HepG2 (cell line): ENCODE measurements at regions not wholly inside any gene's neighbourhood (a gene's known extent, or its start where the extent isn't known, plus 50 kb on each side); places are given as distances from the start of the nearest gene placed in this dataset.

Experiments
- ATAC-seq: fragments of 200-7000 bp; cut with Tn5 transposase; 3 replicates; pipeline ENCODE4 v1.9.1; 2020; ENCODE audit warnings: mild to moderate bottlenecking, moderate library complexity
- BruUV-seq: library from RNA; stranded (reverse); fragments of 400-500 nt; replicated peaks from 2 replicates; lab custom pipeline; 2021; lab: Mats Ljungman, UMichigan
- CTCF ChIA-PET: fragments of 300-600 bp; formaldehyde crosslinking; extraction: SDS; loops from one replicate; lab custom pipeline; 2021; ENCODE audit warnings: low total read pairs, inconsistent platforms, low intra/inter-chr PET ratio; lab: Yijun Ruan, JAX
- POLR2A ChIA-PET: fragments of 350-600 bp; sonication (Branson Sonifier 250); formaldehyde crosslinking; loops from one replicate; lab custom pipeline; 2020; ENCODE audit warnings: antibody characterized with exemption, inconsistent platforms; lab: Yijun Ruan, JAX
- DNase-seq: peaks from one replicate; pipeline ENCODE4 v3.0.0-alpha.2; 2015; ENCODE audit warnings: low spot score
- FAIRE-seq: peaks from 3 replicates; lab custom pipeline; 2011; peaks lifted over from hg19 to GRCh38; lab: Jason Lieb, UNC
- H2AFZ ChIP-seq: one replicate; pipeline ENCODE4 v1.6.1; 2011; ENCODE audit warnings: low read length, inconsistent platforms
- H3K27ac ChIP-seq: fragments of 300-600 bp; 3 replicates; pipeline ENCODE4 v1.8.0; 2011; ENCODE audit warnings: mixed run types, mild to moderate bottlenecking, mixed read lengths, low read length, inconsistent platforms; ENCODE audit not compliant: insufficient read depth; ENCODE audit errors: extremely low read length
- H3K27me3 ChIP-seq, 2 experiments: fragments of 200-600 bp in 1 of 2; 2 replicates in 1 of 2; 3 replicates in 1 of 2; pipeline versions ENCODE4 v1.6.0 to v1.8.0; 2011; ENCODE audit warnings: low read length in 2 of 2, mild to moderate bottlenecking in 2 of 2, moderate library complexity in 2 of 2, inconsistent platforms in 1 of 2; ENCODE audit not compliant: insufficient read depth in 2 of 2, control insufficient read depth in 1 of 2
- H3K36me3 ChIP-seq, 2 experiments: fragments of 200-600 bp in 1 of 2; replicated peaks in 1 of 2; 2 replicates in 1 of 2; 3 replicates in 1 of 2; pipeline versions ENCODE4 v1.5.1 to v1.8.0; 2011; ENCODE audit warnings: low read length in 2 of 2, inconsistent platforms in 1 of 2; ENCODE audit not compliant: insufficient read depth in 2 of 2, control insufficient read depth in 1 of 2
- H3K4me1 ChIP-seq: 2 replicates; pipeline ENCODE4 v1.5.1; 2012; ENCODE audit warnings: low read length, inconsistent platforms; ENCODE audit not compliant: insufficient read depth
- H3K4me2 ChIP-seq: 2 replicates; pipeline ENCODE4 v1.6.0; 2011; ENCODE audit warnings: low read depth, low read length, inconsistent platforms
- H3K4me3 ChIP-seq, 3 experiments: fragments of 200-600 bp in 1 of 3; sonication (generic), shearing (Covaris generic) in 1 of 3; replicated peaks in 1 of 3; 2 replicates each; pipeline ENCODE4 v1.5.1; 2011 to 2016; ENCODE audit warnings: low read length in 3 of 3, inconsistent platforms in 2 of 3, low read depth in 2 of 3, mild to moderate bottlenecking in 2 of 3, control low read depth in 1 of 3, mixed read lengths in 1 of 3; ENCODE audit not compliant: insufficient read depth in 1 of 3
- H3K79me2 ChIP-seq: one replicate; pipeline ENCODE4 v1.6.1; 2011; ENCODE audit warnings: low read length, inconsistent platforms; ENCODE audit not compliant: insufficient read depth
- H3K9ac ChIP-seq: 2 replicates; pipeline ENCODE4 v1.6.0; 2011; ENCODE audit warnings: mild to moderate bottlenecking, low read depth, low read length, inconsistent platforms; ENCODE audit not compliant: insufficient read depth
- H3K9me3 ChIP-seq: 2 replicates; pipeline ENCODE4 v1.5.1; 2012; ENCODE audit warnings: mild to moderate bottlenecking, low read length
- H4K20me1 ChIP-seq: 2 replicates; pipeline ENCODE4 v1.6.0; 2011; ENCODE audit warnings: inconsistent platforms, mild to moderate bottlenecking, low read length, moderate library complexity; ENCODE audit not compliant: insufficient read depth
- ATF7-NPFF ChIP-seq: sonication (generic); formaldehyde crosslinking; IDR thresholded peaks from 2 replicates; pipeline ENCODE4 v1.8.1; 2023; ENCODE audit warnings: mild to moderate bottlenecking, low read depth, missing genetic modification reagents, moderate library complexity
- FOXP1 ChIP-seq, 2 experiments: fragments of 450-650 bp in 1 of 2; IDR thresholded peaks; 2 replicates each; pipeline ENCODE4 v1.6.1; 2017 to 2018; ENCODE audit warnings: antibody characterized with exemption in 1 of 2
- GABPA ChIP-seq, 2 experiments: IDR thresholded peaks; 2 replicates each; pipeline ENCODE4 v1.6.1; 2011 to 2016; ENCODE audit warnings: low read depth in 2 of 2, low read length in 1 of 2, missing biosample characterization in 1 of 2, missing genetic modification characterization in 1 of 2
- HNRNPLL ChIP-seq: fragments of 200-400 bp; formaldehyde crosslinking; IDR thresholded peaks from 2 replicates; pipeline ENCODE4 v1.6.1; 2017; ENCODE audit warnings: mild to moderate bottlenecking, low read depth, low read length; ENCODE audit not compliant: poor library complexity, severe bottlenecking
- HNRNPUL1 ChIP-seq: fragments of 200-400 bp; formaldehyde crosslinking; IDR thresholded peaks from 2 replicates; pipeline ENCODE4 v1.6.1; 2017; ENCODE audit warnings: low read depth, mild to moderate bottlenecking, low read length, moderate library complexity
- IRX3 ChIP-seq: sonication (generic); formaldehyde crosslinking; IDR thresholded peaks from 2 replicates; pipeline ENCODE4 v1.8.1; 2023; ENCODE audit warnings: mild to moderate bottlenecking, low read depth, missing genetic modification reagents, borderline replicate concordance
- ISL2 ChIP-seq: sonication (generic); formaldehyde crosslinking; IDR thresholded peaks from 2 replicates; pipeline ENCODE4 v1.5.0; 2020; ENCODE audit warnings: missing genetic modification reagents
- MTF2 ChIP-seq: sonication (generic); formaldehyde crosslinking; IDR thresholded peaks from 2 replicates; pipeline ENCODE4 v1.5.0; 2020; ENCODE audit warnings: missing genetic modification reagents, borderline replicate concordance
- NFE2L1 ChIP-seq: sonication (generic); formaldehyde crosslinking; IDR thresholded peaks from 2 replicates; pipeline ENCODE4 v1.4.0; 2020; ENCODE audit warnings: missing genetic modification reagents, mild to moderate bottlenecking, borderline replicate concordance
- PHF21A ChIP-seq: sonication (generic); formaldehyde crosslinking; IDR thresholded peaks from 2 replicates; pipeline ENCODE4 v1.5.0; 2020; ENCODE audit warnings: mild to moderate bottlenecking, missing genetic modification reagents
- SOX6 ChIP-seq, 2 experiments: fragments of 450-650 bp in 1 of 2; sonication (generic) in 1 of 2; formaldehyde crosslinking in 1 of 2; IDR thresholded peaks; 2 replicates each; pipeline versions ENCODE4 v1.4.0 to v1.6.1; 2017 to 2020; ENCODE audit warnings: antibody characterized with exemption in 1 of 2, mild to moderate bottlenecking in 1 of 2, missing genetic modification reagents in 1 of 2
- ZNF207 ChIP-seq: fragments of 450-650 bp; IDR thresholded peaks from 2 replicates; pipeline ENCODE4 v1.6.1; 2016; ENCODE audit warnings: antibody characterized with exemption, borderline replicate concordance
- ZNF367 ChIP-seq: sonication (generic); formaldehyde crosslinking; IDR thresholded peaks from 2 replicates; pipeline ENCODE4 v1.4.0; 2020; ENCODE audit warnings: missing genetic modification reagents, borderline replicate concordance
- ZNF503 ChIP-seq: sonication (generic); formaldehyde crosslinking; IDR thresholded peaks from 2 replicates; pipeline ENCODE4 v1.4.0; 2020; ENCODE audit warnings: missing genetic modification reagents
- ZNF556 ChIP-seq: sonication (generic); formaldehyde crosslinking; IDR thresholded peaks from 2 replicates; pipeline ENCODE4 v1.4.0; 2020; ENCODE audit warnings: mild to moderate bottlenecking, missing genetic modification reagents, borderline replicate concordance
- ZNF660 ChIP-seq: sonication (generic); formaldehyde crosslinking; IDR thresholded peaks from 2 replicates; pipeline ENCODE4 v1.5.1; 2020; ENCODE audit warnings: mild to moderate bottlenecking, low read depth, missing genetic modification reagents, borderline replicate concordance
- ZNF746 ChIP-seq: sonication (generic); formaldehyde crosslinking; IDR thresholded peaks from 2 replicates; pipeline ENCODE4 v1.8.0; 2022; ENCODE audit warnings: mild to moderate bottlenecking, missing genetic modification reagents
- ZNF775 ChIP-seq: sonication (generic); formaldehyde crosslinking; IDR thresholded peaks from 2 replicates; pipeline ENCODE4 v1.4.0; 2020; ENCODE audit warnings: missing genetic modification reagents, mild to moderate bottlenecking, moderate library complexity, borderline replicate concordance
- ZSCAN22 ChIP-seq: sonication (generic); formaldehyde crosslinking; IDR thresholded peaks from 2 replicates; pipeline ENCODE4 v1.4.0; 2020; ENCODE audit warnings: mild to moderate bottlenecking, missing genetic modification reagents
- WGBS: methylation state at CpG from one replicate; pipeline ENCODE4 v1.1.6; 2017; ENCODE audit warnings: low lambda C conversion rate; 5-methylcytosine and 5-hydroxymethylcytosine counted together
- in situ Hi-C: cut with HindIII; loops from 2 replicates; pipeline ENCODE4 v1.10.0; 2017; ENCODE audit warnings: low pct_unique_long_range_greater_than_20kb; ENCODE audit not compliant: extremely low pct_ligation_motif_present
- intact Hi-C: fragments of 100-400 bp; cut with micrococcal nuclease; formaldehyde crosslinking; loops from one replicate; pipeline ENCODE4 v1.10.0; 2022; ENCODE audit not compliant: unreplicated experiment

- DNase-seq (no peak), FAIRE-seq (no peak), ATAC-seq (no peak)
- no peak for TF ChIP-seq MTF2 (CRISPR knock-in tag)
- no peak for TF ChIP-seq IRX3
- no peak for TF ChIP-seq ISL2 (CRISPR knock-in tag)
- TF ChIP-seq ZNF367 (CRISPR knock-in tag), result no peak
- TF ChIP-seq ZNF556 (CRISPR knock-in tag), result no peak
- no peak for TF ChIP-seq ZNF503 (CRISPR knock-in tag)
- TF ChIP-seq ZNF775 (CRISPR knock-in tag), result no peak
- TF ChIP-seq NFE2L1, result no peak
- no peak for TF ChIP-seq HNRNPLL
- TF ChIP-seq HNRNPUL1, result no peak
- TF ChIP-seq ZNF660 (CRISPR knock-in tag), result no peak
- no peak for TF ChIP-seq FOXP1 (IDR thresholded peaks at IDR 0.05)
- TF ChIP-seq FOXP1 (CRISPR knock-in tag; IDR thresholded peaks at IDR 0.05), result no peak
- TF ChIP-seq ZNF207, result no peak
- TF ChIP-seq ZSCAN22, result no peak
- TF ChIP-seq SOX6 (IDR thresholded peaks at IDR 0.05), result no peak
- no peak for TF ChIP-seq SOX6 (CRISPR knock-in tag; IDR thresholded peaks at IDR 0.05)
- TF ChIP-seq ZNF746, result no peak
- no peak for TF ChIP-seq PHF21A (CRISPR knock-in tag)
- no peak for TF ChIP-seq GABPA (IDR thresholded peaks at IDR 0.05; ENCODE audit: low read depth, low read length)
- TF ChIP-seq GABPA (CRISPR knock-in tag; IDR thresholded peaks at IDR 0.05; ENCODE audit: low read depth), result no peak
- no peak for TF ChIP-seq ATF7-NPFF
- no peak overlapping the region for H2AFZ ChIP-seq
- H3K27me3 ChIP-seq, result no peaks in the 10 kb centered on the region
- no peak overlapping the region for H3K27ac ChIP-seq
- no peaks in the 10 kb centered on the region for H3K79me2 ChIP-seq
- H4K20me1 ChIP-seq, result no peaks in the 10 kb centered on the region
- no peaks in the 10 kb centered on the region for H3K36me3 ChIP-seq
- no peaks in the 10 kb centered on the region for H3K4me1 ChIP-seq
- H3K9me3 ChIP-seq, result no peaks in the 10 kb centered on the region
- in situ Hi-C loops, result no loop called here
- no TSS peak for BruUV-seq
- H3K4me2 ChIP-seq, result no peak overlapping the region
- intact Hi-C loops, result no loop called here
- no peak overlapping the region for H3K4me3 ChIP-seq
- ChIA-PET CTCF (no interaction called here), POLR2A (no interaction called here)
- H3K9ac ChIP-seq, result no peak overlapping the region
- WGBS, result 13% methylated on average over 1 of the region's 1 CpG
Measured at GRCh38 chr2:207437136-207437523, 92.6 kb upstream of the CREB1 start.
